CD4-positive, alpha-beta T cell (primary cell): ENCODE measurements at regions not wholly inside any gene's neighbourhood (a gene's known extent, or its start where the extent isn't known, plus 50 kb on each side); places are given as distances from the start of the nearest gene placed in this dataset.

ENCODE experiments used
- ATAC-seq: fragments of 200-7000 bp; cut with Tn5 transposase; one replicate; pipeline ENCODE4 v1.10.0; 2022; ENCODE audit warnings: mild to moderate bottlenecking; ENCODE audit not compliant: poor library complexity
- CTCF ChIA-PET: fragments of 350-600 bp; sonication (Branson Sonifier 250); formaldehyde crosslinking; loops from one replicate; lab custom pipeline; 2021; ENCODE audit warnings: antibody characterized with exemption, inconsistent platforms; lab: Charles Lee
- POLR2A ChIA-PET: fragments of 350-600 bp; sonication (Branson Sonifier 250); formaldehyde crosslinking; loops from one replicate; lab custom pipeline; 2021; ENCODE audit warnings: antibody characterized with exemption, inconsistent platforms; lab: Charles Lee
- DNase-seq, 14 experiments: peaks; one replicate each; pipeline ENCODE4 v3.0.0-alpha.2; 2013 to 2020; ENCODE audit warnings: mixed read lengths in 2 of 14
- H3K27ac ChIP-seq, 2 donors: one replicate each; pipeline versions ENCODE4 v1.5.1 to v1.7.0; 2013; ENCODE audit warnings: low read length in 2 of 2, low read depth in 1 of 2, mild to moderate bottlenecking in 1 of 2
- H3K27me3 ChIP-seq, 2 experiments: 1 replicate in 1 of 2; 2 replicates in 1 of 2; pipeline versions ENCODE4 v1.6.1 to v1.7.0; 2013; ENCODE audit warnings: low read length in 2 of 2, control low read depth in 1 of 2, mild to moderate bottlenecking in 1 of 2, moderate library complexity in 1 of 2; ENCODE audit not compliant: insufficient read depth in 2 of 2, control insufficient read depth in 1 of 2
- H3K36me3 ChIP-seq: one replicate; pipeline ENCODE4 v1.6.1; 2013; ENCODE audit warnings: low read length, control low read depth; ENCODE audit not compliant: insufficient read depth
- H3K4me1 ChIP-seq: one replicate; pipeline ENCODE4 v1.6.1; 2013; ENCODE audit warnings: low read length, control low read depth; ENCODE audit not compliant: insufficient read depth
- H3K4me3 ChIP-seq: one replicate; pipeline ENCODE4 v1.5.1; 2013; ENCODE audit warnings: mild to moderate bottlenecking, low read length, moderate library complexity
- H3K9me3 ChIP-seq, 2 experiments: 1 replicate in 1 of 2; 2 replicates in 1 of 2; pipeline versions ENCODE4 v1.6.1 to v1.7.0; 2013; ENCODE audit warnings: low read length in 2 of 2, mild to moderate bottlenecking in 2 of 2, control low read depth in 1 of 2, moderate library complexity in 1 of 2; ENCODE audit not compliant: control insufficient read depth in 1 of 2, insufficient read depth in 1 of 2
- H3K27ac Mint-ChIP-seq: one replicate; pipeline ENCODE4 v1.8.0; 2020; ENCODE audit warnings: mixed read lengths
- H3K27me3 Mint-ChIP-seq: one replicate; pipeline ENCODE4 v1.8.0; 2021; ENCODE audit warnings: mixed read lengths
- H3K36me3 Mint-ChIP-seq: one replicate; pipeline ENCODE4 v1.8.0; 2021; ENCODE audit warnings: low read depth, mixed read lengths
- H3K4me1 Mint-ChIP-seq: one replicate; pipeline ENCODE4 v1.8.0; 2021; ENCODE audit warnings: low read depth, mixed read lengths
- H3K4me3 Mint-ChIP-seq: one replicate; pipeline ENCODE4 v1.8.0; 2020; ENCODE audit warnings: mild to moderate bottlenecking, mixed read lengths
- H3K9me3 Mint-ChIP-seq: one replicate; pipeline ENCODE4 v1.8.0; 2020; ENCODE audit warnings: mixed read lengths
- CTCF ChIP-seq: fragments of 200-600 bp; IDR thresholded peaks from one replicate; pipeline ENCODE4 v1.8.0; 2022; ENCODE audit warnings: antibody characterized with exemption, mild to moderate bottlenecking
- intact Hi-C, 2 experiments: fragments of 100-400 bp; cut with DNase I in 1 of 2; cut with micrococcal nuclease in 1 of 2; formaldehyde crosslinking; loops; one replicate each; pipeline versions ENCODE4 v1.15.1 to v1.9.0; 2023 to 2025; cut with DNase I, micrococcal nuclease

GRCh38 chr2:176388861-176389260, 119.6 kb downstream of the MTX2 start:
- CTCF ChIA-PET: no interaction called here
- no peaks in the 10 kb centered on the region for H3K36me3 ChIP-seq
- no peaks in the 10 kb centered on the region for H3K9me3 ChIP-seq
- POLR2A ChIA-PET: no interaction called here
- H3K4me3 ChIP-seq: no peak overlapping the region
- no peak overlapping the region for H3K4me3 Mint-ChIP-seq
- no peak overlapping the region for H3K27ac Mint-ChIP-seq
- no peak for TF ChIP-seq CTCF
- ATAC-seq (no peak), DNase-seq (no peak)
- peaks cover 54% of the 10 kb centered on the region for H3K27me3 Mint-ChIP-seq
- H3K9me3 Mint-ChIP-seq: no peaks in the 10 kb centered on the region
- intact Hi-C loops: no loop called here
- no peak overlapping the region for H3K27ac ChIP-seq
- no peaks in the 10 kb centered on the region for H3K4me1 Mint-ChIP-seq
- H3K36me3 Mint-ChIP-seq: no peaks in the 10 kb centered on the region
- H3K27me3 ChIP-seq: peaks cover 0 to 5% of the 10 kb centered on the region in 2 experiments
- H3K4me1 ChIP-seq: no peaks in the 10 kb centered on the region

- no peaks in the 10 kb centered on the region for H3K36me3 Mint-ChIP-seq
- Histone ChIP-seq H3K27me3 (peaks cover 0 to 5% of the 10 kb centered on the region in 2 experiments), H3K4me3 (no peak overlapping the region), H3K36me3 (no peaks in the 10 kb centered on the region), H3K27ac (no peak overlapping the region), H3K9me3 (no peaks in the 10 kb centered on the region), H3K4me1 (no peaks in the 10 kb centered on the region)
- no peak for DNase-seq
- no peak for TF ChIP-seq CTCF
- H3K4me1 Mint-ChIP-seq: no peaks in the 10 kb centered on the region
- H3K4me3 Mint-ChIP-seq: no peak overlapping the region
- H3K9me3 Mint-ChIP-seq: no peaks in the 10 kb centered on the region
- no peak for ATAC-seq
- intact Hi-C loops: no loop called here
- H3K27ac Mint-ChIP-seq: no peak overlapping the region
- POLR2A ChIA-PET: no interaction called here
- H3K27me3 Mint-ChIP-seq: peaks cover 51% of the 10 kb centered on the region
- CTCF ChIA-PET: interaction anchor here (1.2 kb wide), 1 partner anchor 64 kb away, joined by 3 read pairs; no protein-coding TSS in a partner anchor
These were observed 121.3 kb downstream of the MTX2 start for GRCh38 chr2:176390276-176391147.

GRCh38 chr2:176391148-176391419, 121.8 kb downstream of the MTX2 start:
- intact Hi-C loops: no loop called here
- H3K27ac ChIP-seq: no peak overlapping the region
- Mint-ChIP-seq H3K27me3 (peaks cover 51% of the 10 kb centered on the region), H3K4me3 (no peak overlapping the region), H3K4me1 (no peaks in the 10 kb centered on the region), H3K27ac (no peak overlapping the region), H3K9me3 (no peaks in the 10 kb centered on the region), H3K36me3 (no peaks in the 10 kb centered on the region)
- peaks cover 0 to 5% of the 10 kb centered on the region in 2 experiments for H3K27me3 ChIP-seq
- no peaks in the 10 kb centered on the region for H3K36me3 ChIP-seq
- no peaks in the 10 kb centered on the region for H3K9me3 ChIP-seq
- TF ChIP-seq CTCF: no peak
- no peak overlapping the region for H3K4me3 ChIP-seq
- ChIA-PET CTCF (interaction anchor here (1.2 kb wide), 1 partner anchor 64 kb away, joined by 3 read pairs; no protein-coding TSS in a partner anchor), POLR2A (no interaction called here)
- no peaks in the 10 kb centered on the region for H3K4me1 ChIP-seq
- DNase-seq (no peak), ATAC-seq (no peak)
